NOMO-1 treated with DMSO at 0.1 percent for 48 hours (cell line): ENCODE measurements at regions not wholly inside any gene's neighbourhood (a gene's known extent, or its start where the extent isn't known, plus 50 kb on each side); places are given as distances from the start of the nearest gene placed in this dataset.
"Not testable (repeated sequence)": the region's sequence is repeated elsewhere in the genome, so short reads cannot be mapped to it uniquely, and the experiment has no call there.

Source experiments
- DNase-seq: peaks from one replicate; lab custom pipeline; 2025; ENCODE audit not compliant: unreplicated experiment; lab: John Stamatoyannopoulos, UW

GRCh38 chr6:167407239-167408064 lies 82.6 kb downstream of the TTLL2 start:
- no peak for DNase-seq

DNA sequence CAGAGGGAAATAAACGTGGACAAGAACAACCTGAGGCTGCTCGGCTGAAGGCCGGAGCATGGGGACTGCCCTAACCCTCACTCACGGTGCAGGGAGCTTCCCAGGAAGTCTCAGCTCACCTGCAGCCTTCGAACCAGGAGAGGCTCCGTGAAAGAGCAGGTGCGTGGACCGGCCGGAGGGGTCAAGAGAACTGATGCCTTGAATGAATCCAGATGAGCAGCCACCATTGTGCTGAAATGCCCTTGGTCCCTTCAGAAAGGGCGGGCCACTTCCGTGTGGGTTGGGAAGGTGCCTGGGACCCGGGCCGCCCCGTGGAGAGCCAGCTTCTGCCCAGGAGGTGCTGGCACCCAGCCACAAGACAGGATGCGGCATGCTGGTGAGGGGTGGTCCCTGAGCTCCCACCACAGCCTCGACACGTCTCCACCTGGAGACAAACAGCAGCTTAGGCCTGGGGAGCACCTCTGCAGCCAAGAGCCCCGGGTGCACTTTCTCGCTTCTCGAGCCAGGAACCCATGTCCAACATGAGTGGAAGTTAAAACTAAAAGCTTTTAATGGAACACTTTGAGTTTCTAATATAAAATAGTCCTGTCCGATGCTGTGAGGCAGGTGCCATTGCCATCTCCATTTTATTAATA lies 83.5 kb downstream of the TTLL2 start:
- no peak for DNase-seq

- no peak for DNase-seq
Observed at GRCh38 chr6:167409079-167409478, 84.2 kb downstream of the TTLL2 start.

DNA sequence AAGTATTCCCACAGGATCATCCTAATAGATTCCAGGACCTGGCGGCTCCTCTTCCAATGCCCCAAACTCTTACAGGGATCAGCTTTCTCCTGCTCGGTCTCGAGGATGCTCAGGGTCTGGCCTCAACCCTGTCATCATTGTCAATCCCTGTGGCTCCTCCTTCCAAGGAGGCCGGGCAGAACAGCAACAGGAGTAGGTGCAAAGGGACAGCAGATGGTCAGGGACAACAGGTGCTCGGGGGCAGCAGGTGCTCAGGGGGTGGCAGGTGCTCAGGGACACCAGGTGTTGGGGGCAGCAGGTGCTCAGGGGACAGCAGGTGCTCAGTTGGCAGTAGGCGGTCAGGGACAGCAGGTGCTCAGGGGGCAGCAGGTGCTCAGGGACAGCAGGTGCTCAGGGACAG lies 84.8 kb downstream of the TTLL2 start:
- DNase-seq: no peak

- no peak for DNase-seq
Observed at GRCh38 chr6:167410462-167410861, 85.6 kb downstream of the TTLL2 start.

DNA sequence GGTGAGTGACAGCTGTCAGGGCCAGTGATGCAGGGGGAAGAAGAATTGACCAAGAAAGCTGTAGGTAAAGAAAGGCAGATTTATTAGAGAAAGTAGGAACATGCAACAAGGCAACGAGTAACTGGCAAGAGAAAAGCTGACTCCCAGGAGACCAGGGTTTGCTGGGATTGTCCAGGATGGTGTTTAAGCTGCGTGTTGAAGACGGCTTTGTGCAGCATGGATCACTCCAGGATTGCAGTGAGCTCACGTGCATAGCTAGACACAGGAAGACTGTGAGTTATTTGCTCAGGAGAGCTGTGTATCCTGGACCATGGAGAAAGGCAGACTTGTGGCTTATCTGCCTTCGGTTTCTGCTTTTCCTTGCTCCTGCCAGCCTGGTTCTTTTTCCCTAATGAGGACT lies 87.6 kb downstream of the TTLL2 start:
- no peak for DNase-seq

- no peak for DNase-seq
Observed at GRCh38 chr6:167415441-167415961, 90.6 kb downstream of the TTLL2 start.

GRCh38 chr6:167416676-167417430 lies 92.0 kb downstream of the TTLL2 start:
- DNase-seq: no peak

- DNase-seq: no peak
Observed at GRCh38 chr6:167420177-167420576, 95.3 kb downstream of the TTLL2 start.

DNA sequence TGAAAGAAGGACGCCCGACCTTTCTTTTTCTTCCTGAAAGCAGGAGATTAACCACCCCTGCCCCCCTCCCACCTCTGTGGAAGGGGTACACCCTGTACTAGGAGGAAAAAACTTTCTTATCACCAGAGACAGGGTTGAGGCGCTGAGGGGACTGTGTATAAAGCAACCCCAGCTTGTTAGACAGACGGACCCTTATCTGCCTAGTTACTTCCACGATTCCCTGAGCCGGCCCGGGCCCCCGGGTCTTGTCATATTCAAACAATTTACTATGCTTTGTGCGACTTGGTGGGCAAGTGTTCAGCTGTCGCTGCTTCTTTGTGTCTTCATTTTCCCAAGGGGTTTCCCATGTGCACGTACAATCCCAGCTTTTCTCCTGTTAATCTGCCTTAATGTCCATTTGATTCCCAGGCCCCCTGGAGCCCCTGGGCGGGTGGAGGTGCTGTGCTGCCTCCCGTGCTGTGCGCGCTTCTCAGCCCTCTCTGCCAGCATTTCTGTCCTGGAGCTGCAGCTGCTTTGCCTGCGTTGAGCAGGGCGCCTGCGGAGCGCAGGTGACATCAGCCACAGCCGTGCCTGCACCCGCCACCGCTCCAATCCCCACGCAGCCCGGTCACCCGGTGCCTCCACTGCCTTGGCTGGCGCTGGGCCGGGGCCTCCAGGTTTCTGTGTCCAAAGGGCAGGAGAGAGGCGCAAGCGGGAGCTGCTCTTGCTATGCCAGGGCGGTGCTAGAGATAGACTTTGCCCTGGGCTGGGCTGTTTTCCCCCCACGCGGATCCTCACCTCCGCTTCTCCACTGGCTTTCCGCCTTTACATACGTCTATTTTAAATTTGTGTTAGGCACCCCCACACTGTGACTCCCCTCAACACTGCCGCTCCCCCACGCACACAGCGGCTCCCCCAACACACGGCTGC lies 96.2 kb downstream of the TTLL2 start:
- DNase-seq: no peak

DNA sequence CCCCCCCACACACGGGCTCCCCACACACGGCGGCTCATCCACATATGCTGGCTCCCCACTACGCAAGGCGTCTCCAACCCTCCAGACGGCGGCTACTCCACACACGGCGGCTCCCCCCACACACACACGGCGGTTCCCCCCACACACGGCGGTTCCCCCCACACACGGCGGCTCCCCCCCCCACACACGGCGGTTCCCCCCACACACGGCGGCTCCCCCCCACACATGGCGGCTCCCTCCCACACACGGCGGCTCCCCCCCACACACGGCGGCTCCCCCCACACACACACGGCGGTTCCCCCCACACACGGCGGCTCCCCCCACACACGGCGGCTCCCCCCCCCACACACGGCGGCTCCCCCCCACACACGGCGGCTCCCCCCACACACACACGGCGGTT lies 97.1 kb downstream of the TTLL2 start:
- not testable (repeated sequence) for DNase-seq

DNA sequence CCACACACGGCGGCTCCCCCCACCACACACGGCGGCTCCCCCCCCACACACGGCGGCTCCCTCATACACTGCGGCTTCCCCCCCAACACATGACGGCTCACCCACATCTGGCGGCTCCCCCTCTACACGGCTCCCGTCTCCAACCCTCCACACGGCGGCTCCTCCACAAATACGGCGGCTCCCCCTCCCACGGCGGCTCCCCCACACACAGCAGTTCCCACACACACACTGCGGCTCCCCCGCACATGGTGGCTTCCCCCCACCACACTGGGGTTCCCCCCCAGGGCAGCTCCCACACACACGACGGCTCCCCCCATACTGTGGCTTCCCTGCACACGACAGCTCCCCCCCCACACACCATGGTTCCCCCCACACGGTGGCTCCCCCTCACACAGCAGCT lies 98.0 kb downstream of the TTLL2 start:
- DNase-seq: no peak

- DNase-seq: no peak
Observed at GRCh38 chr6:167424060-167424673, 99.3 kb downstream of the TTLL2 start.

DNA sequence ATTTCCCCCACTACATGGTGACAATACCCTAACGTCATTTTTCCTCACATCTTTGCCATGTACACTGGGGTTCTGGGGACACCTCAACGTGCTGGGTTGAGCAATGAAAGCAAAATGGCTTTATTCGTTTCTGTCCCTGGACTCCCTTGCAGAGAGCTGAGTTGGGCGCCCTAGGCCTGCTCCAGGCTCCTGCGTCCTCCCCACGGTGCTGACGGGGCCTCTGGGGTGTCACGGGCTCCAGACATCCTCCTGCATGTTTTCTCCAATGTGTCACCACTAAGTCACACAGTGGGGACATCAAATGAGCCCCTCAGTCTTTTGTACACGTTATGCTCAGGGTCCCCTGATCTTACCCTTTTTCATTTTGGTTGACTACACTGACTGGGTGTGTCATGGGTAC lies 99.8 kb downstream of the TTLL2 start:
- no peak for DNase-seq

DNA sequence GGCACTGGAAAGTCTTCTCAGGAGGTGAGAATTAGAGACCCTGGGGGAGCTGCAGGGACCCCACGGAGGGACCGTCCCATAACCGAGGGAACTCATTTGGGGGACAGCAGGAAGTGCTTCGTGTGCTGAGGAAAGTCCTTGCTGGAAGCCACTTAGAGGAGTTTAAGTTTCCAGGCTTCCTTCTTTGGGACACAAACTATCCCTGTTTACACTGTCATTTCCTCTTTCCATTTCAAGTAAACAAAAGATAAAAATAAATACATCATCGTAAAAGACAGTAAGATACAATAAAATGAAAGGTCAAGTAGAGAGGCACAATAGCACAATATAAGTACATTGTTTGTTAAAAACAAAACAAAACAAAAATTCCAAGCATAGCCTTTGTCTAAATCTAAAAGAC lies 101.2 kb downstream of the TTLL2 start:
- DNase-seq: no peak

- no peak for DNase-seq
Observed at GRCh38 chr6:167426651-167427050, 101.8 kb downstream of the TTLL2 start.

DNA sequence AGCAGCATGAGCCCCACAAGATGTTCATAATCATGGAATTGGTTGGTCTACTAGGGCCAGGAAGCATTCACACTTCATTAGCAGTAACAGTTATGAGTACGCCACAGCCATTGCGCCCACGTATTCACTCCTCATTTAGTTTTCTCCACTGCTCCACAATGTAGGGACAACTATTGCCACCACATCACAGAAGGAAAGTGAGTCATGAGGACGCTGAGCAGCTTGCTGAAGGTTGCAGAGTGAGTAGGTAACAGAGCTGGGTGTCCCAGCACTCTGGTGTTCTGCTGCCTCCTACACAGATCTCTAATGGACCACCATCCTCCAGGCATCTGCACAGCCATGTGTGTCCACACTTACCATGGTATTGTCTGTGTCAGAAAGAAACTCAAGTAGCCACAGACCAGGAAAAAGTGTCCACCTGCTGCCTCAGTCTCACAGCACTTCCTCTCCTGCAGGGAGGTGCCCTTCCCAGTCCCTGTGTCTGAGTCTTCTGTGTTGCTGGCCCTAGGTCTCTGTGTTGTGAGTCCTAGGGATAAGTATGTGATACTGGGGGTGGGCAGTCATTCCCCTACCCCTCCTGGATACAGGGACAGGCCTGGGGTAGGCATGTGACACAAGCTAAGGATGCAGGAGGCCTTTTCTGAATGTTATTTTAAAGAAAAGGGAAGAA lies 103.9 kb downstream of the TTLL2 start:
- DNase-seq: no peak

DNA sequence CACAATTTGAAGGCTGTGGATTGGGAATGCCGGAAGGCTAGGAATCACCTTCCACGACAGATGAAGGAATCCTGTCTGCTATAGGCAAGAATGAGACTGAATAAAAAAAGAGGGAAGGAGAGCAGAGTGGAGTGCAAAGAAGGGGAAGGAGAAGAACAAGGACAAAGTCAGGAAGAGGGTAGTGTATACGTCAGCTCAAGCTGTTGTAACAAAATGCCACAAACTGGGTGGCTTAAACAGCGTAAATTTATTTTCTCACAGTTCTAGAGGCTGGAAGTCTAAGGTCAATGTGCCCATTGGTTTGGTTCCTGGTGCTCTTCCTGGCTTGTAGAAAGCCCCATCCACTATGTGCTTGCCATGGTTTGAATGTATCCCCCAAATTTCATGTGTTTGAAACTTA lies 104.5 kb downstream of the TTLL2 start:
- no peak for DNase-seq

- no peak for DNase-seq
Observed at GRCh38 chr6:167435209-167435728, 110.4 kb downstream of the TTLL2 start.
